NB4 (cell line): ENCODE measurements at regions not wholly inside any gene's neighbourhood (a gene's known extent, or its start where the extent isn't known, plus 50 kb on each side); places are given as distances from the start of the nearest gene placed in this dataset.

Source experiments
- MYC ChIP-seq: IDR thresholded peaks from 2 replicates; pipeline ENCODE4 v1.6.1; 2011; ENCODE audit warnings: low read depth, low read length
- POLR2A ChIP-seq: IDR thresholded peaks from 2 replicates; pipeline ENCODE4 v1.6.1; 2011; ENCODE audit warnings: mild to moderate bottlenecking; ENCODE audit not compliant: insufficient read length; ENCODE audit errors: extremely low read depth
- TF ChIP-seq, protein P1 (sequence below): IDR thresholded peaks from 2 replicates; pipeline ENCODE4 v1.6.1; 2011; ENCODE audit warnings: low read depth, low read length
- TF ChIP-seq, protein P2 (sequence below): IDR thresholded peaks from one replicate; pipeline ENCODE4 v1.5.1; 2012; ENCODE audit warnings: low read depth, low read length

DNA sequence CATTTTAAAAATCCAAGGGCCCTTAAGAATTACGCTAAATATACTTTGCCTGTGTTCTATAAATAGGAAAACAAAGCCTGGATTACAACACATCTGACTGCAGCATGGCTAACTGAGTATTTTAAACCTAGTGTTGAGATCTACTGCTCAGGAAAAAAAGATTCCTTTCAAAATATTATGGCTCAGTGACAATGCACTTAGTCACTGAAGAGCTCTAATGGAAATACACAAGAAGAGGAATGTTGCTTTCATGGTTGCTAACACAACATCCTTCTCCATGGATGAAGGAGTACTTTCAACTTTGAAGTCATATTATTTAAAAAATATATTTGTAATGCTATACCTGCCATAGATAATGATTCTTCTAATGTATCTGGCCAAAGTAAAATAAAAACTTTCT, 248.3 kb upstream of the NEGR1 start:
- TF ChIP-seq, protein P1, sequence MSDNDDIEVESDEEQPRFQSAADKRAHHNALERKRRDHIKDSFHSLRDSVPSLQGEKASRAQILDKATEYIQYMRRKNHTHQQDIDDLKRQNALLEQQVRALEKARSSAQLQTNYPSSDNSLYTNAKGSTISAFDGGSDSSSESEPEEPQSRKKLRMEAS: no peak
- no peak for TF ChIP-seq POLR2A
- TF ChIP-seq, protein P2, sequence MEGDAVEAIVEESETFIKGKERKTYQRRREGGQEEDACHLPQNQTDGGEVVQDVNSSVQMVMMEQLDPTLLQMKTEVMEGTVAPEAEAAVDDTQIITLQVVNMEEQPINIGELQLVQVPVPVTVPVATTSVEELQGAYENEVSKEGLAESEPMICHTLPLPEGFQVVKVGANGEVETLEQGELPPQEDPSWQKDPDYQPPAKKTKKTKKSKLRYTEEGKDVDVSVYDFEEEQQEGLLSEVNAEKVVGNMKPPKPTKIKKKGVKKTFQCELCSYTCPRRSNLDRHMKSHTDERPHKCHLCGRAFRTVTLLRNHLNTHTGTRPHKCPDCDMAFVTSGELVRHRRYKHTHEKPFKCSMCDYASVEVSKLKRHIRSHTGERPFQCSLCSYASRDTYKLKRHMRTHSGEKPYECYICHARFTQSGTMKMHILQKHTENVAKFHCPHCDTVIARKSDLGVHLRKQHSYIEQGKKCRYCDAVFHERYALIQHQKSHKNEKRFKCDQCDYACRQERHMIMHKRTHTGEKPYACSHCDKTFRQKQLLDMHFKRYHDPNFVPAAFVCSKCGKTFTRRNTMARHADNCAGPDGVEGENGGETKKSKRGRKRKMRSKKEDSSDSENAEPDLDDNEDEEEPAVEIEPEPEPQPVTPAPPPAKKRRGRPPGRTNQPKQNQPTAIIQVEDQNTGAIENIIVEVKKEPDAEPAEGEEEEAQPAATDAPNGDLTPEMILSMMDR: no peak
- no peak for TF ChIP-seq MYC
